Ishikawa (cell line): ENCODE measurements at regions not wholly inside any gene's neighbourhood (a gene's known extent, or its start where the extent isn't known, plus 50 kb on each side); places are given as distances from the start of the nearest gene placed in this dataset.

Source experiments
- CEBPB ChIP-seq: IDR thresholded peaks from 2 replicates; pipeline ENCODE4 v1.6.1; 2012
- CREB1 ChIP-seq: IDR thresholded peaks from 2 replicates; pipeline ENCODE4 v1.6.1; 2012; ENCODE audit warnings: low read depth
- EGR1 ChIP-seq: IDR thresholded peaks from 2 replicates; pipeline ENCODE4 v1.6.1; 2012
- EP300 ChIP-seq: IDR thresholded peaks from 2 replicates; pipeline ENCODE4 v1.6.1; 2012; ENCODE audit warnings: borderline replicate concordance
- FOXM1 ChIP-seq: IDR thresholded peaks from 2 replicates; pipeline ENCODE4 v1.6.1; 2012; ENCODE audit warnings: low read depth, borderline replicate concordance
- MAX ChIP-seq: IDR thresholded peaks from 2 replicates; pipeline ENCODE4 v1.6.1; 2012
- NFIC ChIP-seq: IDR thresholded peaks from 2 replicates; pipeline ENCODE4 v1.6.1; 2012
- RAD21 ChIP-seq: IDR thresholded peaks from 2 replicates; pipeline ENCODE4 v1.6.1; 2012; ENCODE audit warnings: low read depth
- REST ChIP-seq: IDR thresholded peaks from 2 replicates; pipeline ENCODE4 v1.6.1; 2012; ENCODE audit warnings: low read depth, mild to moderate bottlenecking
- TAF1 ChIP-seq: IDR thresholded peaks from 2 replicates; pipeline ENCODE4 v1.6.1; 2012; ENCODE audit warnings: low read depth, mild to moderate bottlenecking
- TCF12 ChIP-seq: IDR thresholded peaks from 2 replicates; pipeline ENCODE4 v1.6.1; 2012; ENCODE audit warnings: low read depth
- TEAD4 ChIP-seq: IDR thresholded peaks from 2 replicates; pipeline ENCODE4 v1.6.1; 2012
- USF1 ChIP-seq: IDR thresholded peaks from 2 replicates; pipeline ENCODE4 v1.6.1; 2012
- YY1 ChIP-seq: IDR thresholded peaks from 2 replicates; pipeline ENCODE4 v1.6.1; 2012; ENCODE audit warnings: low read depth
- ZBTB7A ChIP-seq: IDR thresholded peaks from 2 replicates; pipeline ENCODE4 v1.6.1; 2012; ENCODE audit warnings: low read depth

- no peak for TF ChIP-seq RAD21
- no peak for TF ChIP-seq YY1
- TF ChIP-seq EGR1, result no peak
- TF ChIP-seq EP300, result no peak
- no peak for TF ChIP-seq NFIC
- TF ChIP-seq ZBTB7A, result no peak
Measured at GRCh38 chr12:83904175-83904574, 1008.4 kb downstream of the SLC6A15 start.

GRCh38 chr12:83896416-83896815 lies 1016.2 kb downstream of the SLC6A15 start:
- TF ChIP-seq CREB1 (no peak), EGR1 (no peak), USF1 (no peak), TAF1 (no peak), YY1 (no peak), TEAD4 (no peak), NFIC (no peak), TCF12 (no peak), RAD21 (no peak), CEBPB (no peak), EP300 (no peak)

GRCh38 chr12:83893101-83893500 lies 1019.5 kb downstream of the SLC6A15 start:
- no peak for TF ChIP-seq YY1
- no peak for TF ChIP-seq TAF1
- TF ChIP-seq FOXM1, result no peak
- TF ChIP-seq MAX, result no peak

GRCh38 chr12:83889745-83890144 lies 1022.9 kb downstream of the SLC6A15 start:
- no peak for TF ChIP-seq YY1
- TF ChIP-seq MAX, result no peak
- TF ChIP-seq REST, result no peak
- no peak for TF ChIP-seq CREB1

- no peak for TF ChIP-seq EP300
- no peak for TF ChIP-seq REST
- no peak for TF ChIP-seq RAD21
- no peak for TF ChIP-seq TAF1
- no peak for TF ChIP-seq TEAD4
- TF ChIP-seq MAX, result no peak
- no peak for TF ChIP-seq TCF12
- no peak for TF ChIP-seq CEBPB
- no peak for TF ChIP-seq EGR1
- no peak for TF ChIP-seq FOXM1
- no peak for TF ChIP-seq USF1
- TF ChIP-seq NFIC, result no peak
- TF ChIP-seq CREB1, result no peak
- TF ChIP-seq ZBTB7A, result no peak
- TF ChIP-seq YY1, result no peak
Measured at GRCh38 chr12:83886479-83886878, 1026.1 kb downstream of the SLC6A15 start.

- TF ChIP-seq TAF1 (no peak), EP300 (no peak), YY1 (no peak)
Measured at GRCh38 chr12:83866477-83866876, 1046.1 kb downstream of the SLC6A15 start.

GRCh38 chr12:83865431-83865830 lies 1047.2 kb downstream of the SLC6A15 start:
- no peak for TF ChIP-seq CREB1
- no peak for TF ChIP-seq CEBPB
- no peak for TF ChIP-seq MAX
- TF ChIP-seq FOXM1, result no peak
- no peak for TF ChIP-seq NFIC
- no peak for TF ChIP-seq TEAD4
- TF ChIP-seq ZBTB7A, result no peak
- no peak for TF ChIP-seq TCF12
- no peak for TF ChIP-seq USF1
- no peak for TF ChIP-seq EGR1
- TF ChIP-seq EP300, result no peak
- no peak for TF ChIP-seq REST
- TF ChIP-seq RAD21, result no peak
- no peak for TF ChIP-seq TAF1
- TF ChIP-seq YY1, result no peak
